GM21367 (cell line): ENCODE measurements at regions not wholly inside any gene's neighbourhood (a gene's known extent, or its start where the extent isn't known, plus 50 kb on each side); places are given as distances from the start of the nearest gene placed in this dataset.
A peak's percentile ranks its signal among the peaks of the same experiment; 100 is the strongest.

ENCODE experiments used
- ATAC-seq: cut with Tn5 transposase; IDR thresholded peaks from one replicate; pipeline ENCODE4 v1.9.1; 2021; ENCODE audit not compliant: unreplicated experiment

DNA sequence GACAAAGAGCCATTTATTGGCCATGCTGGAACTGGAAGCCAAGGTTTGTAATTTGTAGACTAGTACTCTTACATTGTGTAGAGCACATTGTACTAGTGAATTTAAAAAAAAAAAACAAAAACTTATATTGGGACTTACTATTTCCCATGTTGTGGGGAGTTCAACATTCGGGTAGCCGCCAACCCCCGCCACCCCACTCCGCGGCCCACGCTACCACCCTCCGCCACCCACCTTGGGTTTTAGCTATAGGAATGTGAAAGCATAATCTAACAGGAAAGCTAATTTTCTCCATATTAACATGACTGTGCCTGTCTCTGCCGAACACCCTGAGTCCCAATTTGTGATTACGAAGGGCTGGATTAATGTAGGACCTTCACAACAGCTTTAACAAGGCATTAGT is 275.8 kb downstream of the FIGN start:
- no peak for ATAC-seq

DNA sequence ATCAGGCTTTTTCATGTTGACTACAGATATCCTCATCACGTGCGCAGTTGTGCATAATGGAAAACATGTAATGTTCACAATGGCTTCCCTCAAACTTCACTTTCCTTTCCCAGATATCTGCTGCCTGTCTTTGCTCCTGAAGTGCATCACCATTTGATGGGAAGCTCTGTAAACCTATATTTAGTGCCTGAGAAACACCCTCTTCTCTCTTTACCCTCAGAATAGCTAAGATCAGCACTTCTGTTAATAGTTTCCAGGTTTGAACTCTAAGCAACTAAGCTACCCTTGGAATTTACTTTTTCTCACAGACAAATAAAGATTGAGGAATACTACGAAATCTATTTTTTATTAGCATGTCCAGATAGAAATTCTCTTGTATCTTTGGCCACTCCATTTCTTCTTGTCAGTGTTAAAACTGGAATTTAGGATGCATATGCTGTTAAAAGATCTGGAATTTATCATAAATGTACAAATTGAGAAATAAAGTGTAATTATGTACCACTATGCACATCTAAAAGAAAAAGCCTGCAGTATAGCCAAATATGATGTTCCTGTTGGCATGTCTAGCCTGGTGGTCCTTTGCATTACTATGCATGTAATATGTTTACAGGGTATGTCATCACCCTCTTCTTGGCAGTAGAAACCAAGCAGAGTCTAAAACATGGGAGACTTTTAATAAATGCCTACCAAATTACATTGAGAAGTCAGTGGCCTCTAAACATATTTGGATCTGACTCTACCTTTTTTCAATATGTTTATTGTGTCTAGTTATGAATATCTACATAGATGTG is 278.7 kb downstream of the FIGN start:
- ATAC-seq, result no peak

DNA sequence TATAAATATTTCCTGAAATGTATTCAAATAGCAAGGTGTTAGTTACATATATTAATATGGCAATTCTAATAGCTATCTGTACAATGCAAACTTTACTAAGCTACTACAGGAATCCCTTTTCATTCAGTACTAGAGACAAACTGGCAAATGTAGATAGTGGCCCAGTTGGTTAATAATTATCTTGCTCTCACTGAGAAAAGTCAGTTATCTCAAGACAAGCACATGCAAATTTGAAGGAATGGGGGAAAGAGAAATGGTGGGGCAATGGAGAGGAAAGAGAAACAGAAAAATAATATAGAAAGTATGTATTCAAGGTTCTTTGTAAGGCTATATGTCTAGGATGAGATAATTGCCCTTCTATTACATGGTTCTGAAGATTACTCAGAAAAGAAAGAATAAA is 280.0 kb downstream of the FIGN start:
- peak; percentile 86 for ATAC-seq

DNA sequence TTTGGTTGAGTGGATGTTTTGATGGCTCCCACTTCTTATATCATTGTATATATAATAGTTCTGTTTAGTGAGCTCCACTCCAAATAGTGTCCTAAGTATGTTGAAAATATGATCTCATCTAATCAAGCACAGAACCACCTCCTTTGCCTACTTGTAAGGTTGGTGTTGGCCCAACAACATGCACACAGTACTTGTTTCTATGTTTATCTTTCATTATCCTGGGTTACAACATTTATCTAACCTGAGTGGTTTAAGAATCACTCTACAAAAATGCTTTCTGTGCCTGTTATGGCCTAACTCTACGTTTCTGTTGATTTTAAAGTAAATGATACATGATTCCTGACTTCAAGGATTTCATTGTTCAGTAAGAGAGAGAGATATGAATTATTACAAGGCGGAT is 281.9 kb downstream of the FIGN start:
- ATAC-seq, result no peak

DNA sequence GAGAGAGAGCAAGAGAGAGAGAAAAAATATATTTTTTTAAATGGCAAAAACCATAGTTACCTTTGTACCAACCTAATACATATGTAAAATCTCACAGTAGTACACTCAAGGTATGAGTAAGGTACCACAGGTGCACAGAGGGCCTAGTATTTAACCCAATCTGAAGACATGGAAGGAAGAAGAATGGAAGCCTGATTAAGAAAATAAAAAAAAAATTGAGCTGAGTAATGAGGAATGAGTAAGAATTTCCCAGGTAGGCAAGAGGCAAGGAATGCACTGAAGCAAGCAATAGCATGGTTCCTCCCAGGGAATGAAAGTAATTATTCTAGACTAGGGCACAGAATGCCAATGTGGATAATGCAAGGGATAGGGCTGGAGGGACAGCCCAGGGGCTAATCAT is 294.2 kb downstream of the FIGN start:
- ATAC-seq, result no peak

DNA sequence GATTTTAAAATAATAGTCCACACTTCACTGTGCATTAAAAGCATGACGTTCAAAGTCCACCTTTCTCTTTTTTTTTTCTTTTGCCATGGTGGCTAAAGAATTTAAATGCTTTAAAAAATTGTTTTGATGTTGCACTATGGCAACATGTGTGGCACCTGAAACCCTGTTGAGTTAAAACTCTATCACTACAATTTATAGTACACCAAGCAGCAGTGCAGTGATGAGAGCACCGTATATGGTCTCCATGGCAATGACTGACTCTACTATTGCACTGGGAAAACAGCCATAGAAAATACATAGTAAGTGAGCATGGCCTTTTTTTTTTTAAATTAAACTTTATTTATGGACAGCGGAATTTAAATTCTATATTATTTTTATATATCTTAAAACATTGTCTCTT is 298.8 kb downstream of the FIGN start:
- no peak for ATAC-seq

DNA sequence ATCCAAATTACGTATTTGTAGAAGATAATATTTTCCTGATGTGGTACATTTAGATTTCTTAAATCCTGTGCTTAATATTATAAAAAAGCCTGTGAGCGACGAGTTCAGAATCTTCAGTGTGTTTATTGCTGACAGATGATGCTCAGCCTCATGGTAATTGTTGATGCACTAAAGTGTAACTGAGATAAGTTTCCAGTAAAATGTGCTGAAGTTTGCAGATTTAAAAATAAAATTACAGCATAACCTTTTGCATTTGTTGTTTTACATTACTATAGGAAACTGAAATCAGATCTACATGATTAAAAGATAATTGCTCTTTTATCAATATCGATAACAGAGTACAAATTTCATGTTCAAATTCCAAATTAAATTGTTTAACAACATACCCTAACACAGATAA is 307.6 kb downstream of the FIGN start:
- no peak for ATAC-seq

DNA sequence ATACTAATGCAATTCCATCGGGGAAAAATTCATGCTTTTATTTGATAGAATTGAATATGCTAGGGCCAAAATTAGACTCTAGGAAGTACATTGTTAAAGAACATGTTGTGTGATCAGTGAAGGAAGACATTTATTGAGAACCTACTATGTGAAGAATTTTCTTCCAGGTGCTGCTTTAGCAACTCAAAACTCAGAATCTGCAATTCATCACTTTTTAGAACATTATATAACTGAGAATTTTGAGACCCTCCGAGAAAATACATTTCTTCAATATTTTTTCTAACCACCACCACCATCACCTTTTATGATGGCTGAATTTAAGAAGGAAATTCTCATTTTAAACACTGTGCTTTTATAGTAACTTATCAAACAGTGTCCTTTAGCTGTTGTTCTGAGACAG is 315.2 kb downstream of the FIGN start:
- no peak for ATAC-seq

DNA sequence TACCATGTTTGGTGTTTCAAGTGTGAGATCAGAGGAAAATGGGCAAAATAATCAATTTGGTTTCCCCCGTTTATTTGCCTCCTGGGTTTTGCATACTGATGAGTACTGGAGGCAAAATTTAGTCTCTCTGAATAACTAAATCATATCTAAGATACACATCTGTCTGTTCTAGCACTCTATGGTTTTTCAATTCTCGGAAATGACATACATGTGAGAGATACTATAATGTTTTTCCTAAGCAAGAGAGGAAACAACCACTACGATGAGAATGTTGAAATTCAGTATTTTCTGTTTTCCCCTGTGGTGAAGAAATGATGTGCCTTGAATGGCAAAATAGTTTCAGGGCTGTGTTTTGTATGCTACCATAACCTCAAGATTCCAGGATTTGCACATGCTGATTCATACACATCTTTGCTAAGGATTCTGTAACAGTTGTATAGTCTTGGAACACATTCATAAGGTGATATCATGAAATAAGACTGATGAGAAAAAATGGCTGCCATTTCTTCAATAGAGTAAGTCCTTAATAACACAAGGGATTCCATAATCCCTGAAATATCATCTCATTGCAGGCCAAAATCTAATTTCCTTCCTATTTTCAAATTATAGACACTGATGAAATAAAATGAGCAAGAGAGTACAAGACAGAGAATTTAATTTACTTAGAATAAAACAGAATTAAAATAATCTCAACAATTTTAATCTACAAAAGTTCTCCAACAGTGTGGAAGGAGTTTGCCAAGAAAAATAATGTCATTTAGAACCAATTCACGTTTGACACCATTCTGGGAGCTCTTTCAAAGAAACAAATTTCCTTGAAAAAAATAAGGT is 316.6 kb downstream of the FIGN start:
- ATAC-seq, result no peak

DNA sequence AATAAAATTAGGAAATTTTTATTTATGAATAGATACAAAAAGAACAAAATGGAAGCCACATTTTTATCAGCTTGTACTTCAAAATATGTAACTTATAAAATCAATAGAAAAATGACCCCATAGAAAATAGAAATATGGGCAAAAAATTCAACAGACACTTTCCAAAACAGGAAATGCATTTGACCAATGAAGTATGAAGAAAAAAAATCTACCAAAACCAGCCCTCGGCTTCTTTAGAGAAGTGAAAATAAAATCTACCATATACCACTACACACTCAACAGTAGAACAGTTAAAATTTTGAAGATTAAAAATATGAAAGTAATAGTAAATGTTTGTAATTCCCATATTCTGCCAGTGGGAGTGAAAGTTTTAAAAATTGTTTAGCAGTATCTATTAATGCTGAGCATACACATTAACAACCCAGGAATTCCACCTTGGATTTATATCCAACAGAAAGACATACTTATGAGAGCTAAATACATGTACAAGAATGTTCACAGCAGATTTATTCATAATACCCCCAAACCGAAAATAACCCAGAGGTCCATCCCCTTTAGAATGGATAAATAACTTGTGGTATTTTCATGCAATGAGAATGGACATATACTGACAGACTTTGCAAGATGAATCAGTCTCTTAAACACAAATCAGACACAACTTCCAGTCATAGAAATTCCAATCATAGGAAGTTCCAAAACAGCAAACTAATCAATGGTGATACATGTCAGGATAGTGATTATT is 318.0 kb downstream of the FIGN start:
- ATAC-seq, result peak; percentile 96

DNA sequence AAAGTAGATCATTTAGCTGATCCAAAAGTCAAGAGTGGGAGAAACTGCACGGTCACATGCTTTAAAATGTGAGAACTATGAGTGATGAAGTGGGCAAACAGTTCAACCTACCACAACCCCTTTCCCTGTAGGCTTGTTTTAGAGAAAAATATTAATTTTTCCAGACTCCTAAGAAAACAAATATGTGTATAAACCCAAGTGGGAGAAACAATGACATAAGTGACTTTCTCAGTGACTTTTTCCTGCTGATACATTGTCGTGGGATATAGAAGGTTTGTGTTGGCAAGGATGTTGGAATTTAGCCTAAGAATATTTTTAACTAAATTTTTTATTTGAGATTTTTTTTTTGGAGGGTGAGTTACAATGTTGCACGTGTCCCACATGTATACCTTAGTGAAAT is 321.7 kb downstream of the FIGN start:
- no peak for ATAC-seq

DNA sequence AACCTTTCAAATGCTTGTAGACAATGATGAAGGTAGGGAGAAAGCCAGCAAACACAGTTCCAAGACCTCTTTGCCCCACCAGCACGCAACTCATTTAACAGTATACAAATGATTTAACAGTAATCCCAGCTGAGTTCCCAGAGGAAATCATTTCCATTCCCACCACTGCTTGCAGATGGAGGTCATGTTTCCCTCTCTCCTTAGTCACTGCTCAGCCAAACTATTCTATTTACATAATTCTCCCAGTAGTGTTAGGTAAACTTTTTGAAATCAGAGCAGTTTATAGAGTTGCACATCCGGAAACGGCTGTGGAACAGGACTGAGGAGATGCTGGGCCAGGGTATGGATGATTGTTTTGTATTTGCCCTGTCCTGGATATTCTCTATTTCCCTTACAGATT is 328.5 kb downstream of the FIGN start:
- no peak for ATAC-seq

DNA sequence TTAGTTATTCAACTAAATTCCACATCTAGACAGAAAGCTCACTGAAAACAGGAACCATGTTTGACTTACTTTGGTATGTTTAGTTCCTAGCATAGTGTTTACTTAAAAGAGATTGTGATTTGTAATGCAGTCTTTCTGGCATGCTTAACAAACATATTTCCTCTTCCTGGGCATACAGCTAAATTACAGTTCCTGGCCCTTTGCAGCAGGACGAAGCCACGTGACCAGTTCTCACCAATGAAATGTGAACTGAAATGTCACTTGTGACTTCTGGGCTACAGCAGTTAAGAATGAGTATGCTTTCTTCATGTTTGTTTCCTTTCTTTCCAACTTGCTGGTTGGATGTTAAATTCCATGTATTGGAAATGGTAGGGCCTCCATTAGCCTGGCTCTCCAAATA is 330.5 kb downstream of the FIGN start:
- ATAC-seq, result no peak

DNA sequence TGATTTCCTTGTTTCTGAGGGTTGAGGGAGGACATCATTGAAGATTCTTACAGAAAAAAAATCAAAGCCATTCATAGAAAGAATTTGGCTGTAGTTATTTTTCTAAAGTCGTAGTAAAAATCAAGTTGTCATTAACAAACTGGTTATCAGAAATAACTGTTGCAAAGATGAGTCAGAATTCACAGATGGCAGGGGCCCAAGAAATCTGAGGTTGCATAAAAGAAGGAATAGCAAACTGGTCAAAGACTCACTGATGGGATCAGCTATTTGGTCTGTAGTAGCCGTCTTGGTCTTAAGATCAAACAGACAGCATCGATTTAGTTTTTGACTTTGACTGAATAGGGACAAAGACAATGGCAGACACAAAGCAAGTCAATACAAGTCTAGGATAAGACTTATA is 334.3 kb downstream of the FIGN start:
- no peak for ATAC-seq

DNA sequence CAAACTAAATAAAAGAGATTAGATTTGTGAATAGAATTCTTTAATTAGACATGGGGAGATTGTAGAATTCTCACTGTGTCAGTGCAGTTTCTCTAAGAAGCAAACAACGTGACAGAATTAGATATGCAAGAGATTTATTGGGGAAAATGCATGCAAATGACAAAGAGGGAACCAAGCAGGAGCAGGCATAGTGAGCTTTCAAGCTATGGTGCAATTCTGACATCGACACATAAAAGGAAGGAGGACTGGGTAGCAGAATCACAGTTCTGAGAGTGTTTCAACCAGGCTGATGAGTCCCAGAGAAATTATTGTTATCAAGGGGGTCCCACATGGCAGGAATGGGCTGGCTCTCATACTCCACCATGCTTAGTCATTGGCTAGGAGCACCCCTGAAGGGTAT is 338.4 kb downstream of the FIGN start:
- no peak for ATAC-seq

DNA sequence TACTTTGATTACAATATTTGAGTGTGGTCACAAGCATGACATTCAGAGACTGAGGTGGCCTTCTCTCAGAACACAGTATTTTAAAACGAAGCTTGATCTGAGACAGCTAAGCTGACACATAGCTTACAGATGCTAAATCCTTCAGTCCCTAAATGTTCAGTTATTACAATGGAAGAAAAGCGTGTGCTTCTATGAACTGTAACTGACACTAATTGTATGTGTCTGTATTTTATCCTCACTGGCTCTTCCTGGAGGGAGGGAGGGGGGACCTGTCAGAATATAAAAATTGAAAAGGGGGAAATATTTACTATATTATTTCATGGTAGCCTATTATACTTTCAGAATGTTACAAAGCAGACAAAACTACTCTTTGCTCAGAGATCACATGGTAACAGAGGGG is 340.2 kb downstream of the FIGN start:
- no peak for ATAC-seq

DNA sequence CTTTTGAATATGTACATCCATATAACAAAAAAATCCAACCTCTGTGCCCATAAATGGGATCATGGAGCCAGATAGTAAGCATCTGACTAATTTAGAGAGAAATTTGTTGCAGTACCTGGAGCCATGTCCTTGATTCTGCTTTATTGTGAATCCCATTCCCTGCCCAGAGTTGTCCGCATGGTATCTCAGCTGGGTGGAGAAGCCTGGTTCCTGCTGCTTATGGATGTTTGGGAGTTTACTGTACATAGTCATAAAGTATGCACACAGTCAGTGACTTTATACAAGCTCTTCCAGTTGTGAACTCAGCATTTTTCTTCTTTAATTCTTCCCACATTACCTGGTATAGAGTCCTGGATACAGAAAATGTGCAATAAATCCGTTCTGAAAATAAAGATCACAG is 346.0 kb downstream of the FIGN start:
- no peak for ATAC-seq

DNA sequence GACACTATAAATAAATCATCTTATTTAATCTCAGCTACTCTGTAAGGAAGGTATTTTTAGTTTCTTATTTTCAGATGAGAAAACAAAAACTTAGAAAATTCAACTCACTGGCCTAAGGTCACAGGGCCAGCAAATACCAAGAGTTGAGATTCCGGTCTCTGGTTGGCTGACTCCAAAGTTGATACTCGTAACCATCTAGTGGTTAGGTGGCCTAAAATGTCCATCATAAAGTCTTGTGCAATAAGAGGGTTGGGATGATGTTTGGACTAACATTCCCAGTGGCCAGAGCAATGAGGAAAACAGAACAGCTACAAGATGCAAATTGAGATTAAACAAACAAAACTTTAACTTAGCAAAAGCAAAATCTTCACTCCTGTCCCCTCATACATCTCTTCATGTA is 360.3 kb downstream of the FIGN start:
- no peak for ATAC-seq

DNA sequence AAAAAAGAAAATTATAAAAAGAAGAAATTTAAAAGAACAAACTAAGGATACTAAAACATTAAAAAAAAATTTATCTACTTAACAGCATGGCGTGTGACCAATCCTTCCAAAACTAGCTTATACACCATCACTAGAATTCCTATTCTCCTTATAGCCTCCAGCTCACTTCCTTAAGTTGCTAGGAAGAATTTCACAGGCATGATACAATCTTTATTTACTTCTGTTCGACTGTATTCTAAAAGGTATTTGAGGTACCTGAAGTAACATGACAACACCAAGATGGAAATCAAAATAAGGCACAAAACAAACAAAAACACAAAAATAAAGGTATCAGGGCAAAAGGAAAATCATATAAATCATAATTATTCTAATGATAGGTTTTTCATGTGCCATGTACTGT is 360.7 kb downstream of the FIGN start:
- no peak for ATAC-seq

DNA sequence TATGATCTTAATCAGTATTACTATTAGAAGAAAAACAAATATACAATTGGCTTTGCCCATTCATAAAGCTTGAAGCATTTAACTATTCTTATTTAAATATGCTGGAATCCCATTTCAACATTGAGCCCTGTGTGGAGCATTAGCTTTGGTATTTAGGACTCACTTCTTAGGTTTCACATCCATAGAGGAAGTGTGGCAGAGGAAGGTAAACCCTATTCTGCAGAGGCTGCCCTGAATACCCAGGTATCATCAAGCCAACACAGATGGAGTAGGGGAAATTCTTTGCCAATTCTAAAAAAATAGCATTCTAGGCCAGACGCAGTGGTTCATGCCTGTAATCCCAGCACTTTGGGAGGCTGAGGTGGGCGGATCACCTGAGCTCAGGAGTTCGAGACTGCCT is 361.5 kb downstream of the FIGN start:
- ATAC-seq, result no peak

DNA sequence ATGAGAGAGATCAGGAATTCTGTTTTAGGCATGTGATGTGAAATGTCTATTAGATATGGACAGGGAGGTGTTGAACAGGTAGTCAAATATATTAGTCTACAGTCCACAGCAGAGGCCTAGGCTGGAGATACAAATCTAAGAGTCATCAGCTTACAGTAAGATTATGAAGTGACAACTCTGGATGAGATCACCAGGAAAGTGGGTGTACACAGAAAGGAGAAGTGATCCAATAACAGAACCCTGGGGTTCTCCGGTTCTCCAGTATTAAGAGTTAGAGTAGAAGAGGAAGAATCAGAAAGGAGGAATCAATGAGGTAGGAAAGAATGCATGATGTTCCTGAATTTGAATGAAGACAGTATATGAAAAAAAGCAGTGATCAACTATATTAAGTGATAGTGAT is 362.3 kb downstream of the FIGN start:
- ATAC-seq, result no peak
